H1 (cell line): ENCODE measurements at regions not wholly inside any gene's neighbourhood (a gene's known extent, or its start where the extent isn't known, plus 50 kb on each side); places are given as distances from the start of the nearest gene placed in this dataset.

Experiments
- CTCF ChIA-PET: fragments of 300-600 bp; sonication (Branson Sonifier 250); formaldehyde crosslinking; loops from one replicate; lab custom pipeline; 2021; ENCODE audit not compliant: partially characterized antibody; lab: Charles Lee
- POLR2A ChIA-PET: fragments of 300-600 bp; sonication (Branson Sonifier 250); formaldehyde crosslinking; loops from one replicate; lab custom pipeline; 2021; ENCODE audit warnings: inconsistent platforms; ENCODE audit not compliant: partially characterized antibody; lab: Charles Lee
- DNase-seq, 2 experiments: peaks; one replicate each; pipeline versions ENCODE4 v3.0.0 to v3.0.0-alpha.2; 2010 to 2022; ENCODE audit warnings: low spot score in 2 of 2, low read depth in 1 of 2, mixed read lengths in 1 of 2
- FAIRE-seq: peaks from 2 replicates; lab custom pipeline; 2011; peaks lifted over from hg19 to GRCh38; lab: Jason Lieb, UNC
- H2AFZ ChIP-seq: 2 replicates; pipeline ENCODE4 v1.8.1; 2012; ENCODE audit warnings: low read length, inconsistent platforms
- H2AK5ac ChIP-seq: 2 replicates; pipeline ENCODE4 v1.6.1; 2013; ENCODE audit warnings: low read depth, low read length
- H2BK120ac ChIP-seq: replicated peaks from 2 replicates; pipeline ENCODE3; 2013; ENCODE audit warnings: low read depth, low read length, inconsistent platforms
- H2BK12ac ChIP-seq: 2 replicates; pipeline ENCODE4 v1.6.1; 2013; ENCODE audit warnings: low read depth, low read length
- H2BK15ac ChIP-seq: 2 replicates; pipeline ENCODE4 v1.6.1; 2013; ENCODE audit warnings: low read length
- H2BK20ac ChIP-seq: 2 replicates; pipeline ENCODE4 v1.6.1; 2013; ENCODE audit warnings: low read length
- H2BK5ac ChIP-seq: 2 replicates; pipeline ENCODE4 v1.6.1; 2013; ENCODE audit warnings: low read depth, low read length
- H3K14ac ChIP-seq: 2 replicates; pipeline ENCODE4 v1.6.1; 2013; ENCODE audit warnings: inconsistent platforms; ENCODE audit not compliant: insufficient read length
- H3K18ac ChIP-seq: 2 replicates; pipeline ENCODE4 v1.6.1; 2013; ENCODE audit warnings: low read length; ENCODE audit errors: extremely low read depth
- H3K23ac ChIP-seq: 2 replicates; pipeline ENCODE4 v1.6.1; 2013; ENCODE audit warnings: inconsistent platforms; ENCODE audit not compliant: insufficient read length
- H3K23me2 ChIP-seq: 2 replicates; pipeline ENCODE4 v1.6.1; 2013; ENCODE audit warnings: low read depth, low read length
- H3K27ac ChIP-seq: 2 replicates; pipeline ENCODE4 v1.6.1; 2011; ENCODE audit warnings: low read depth, low read length, inconsistent platforms
- H3K27me3 ChIP-seq, 4 experiments: replicated peaks in 1 of 4; 1 replicate in 1 of 4; 2 replicates in 3 of 4; pipeline versions ENCODE4 v1.6.1 to v1.8.1; 2011 to 2013; ENCODE audit warnings: low read length in 3 of 4, mild to moderate bottlenecking in 3 of 4, inconsistent platforms in 2 of 4, mixed read lengths in 2 of 4, moderate library complexity in 1 of 4; ENCODE audit not compliant: control insufficient read depth in 3 of 4, insufficient read depth in 3 of 4; ENCODE audit errors: extremely low read depth in 1 of 4
- H3K36me3 ChIP-seq, 4 experiments: 2 replicates each; pipeline versions ENCODE4 v1.6.1 to v1.8.1; 2011 to 2013; ENCODE audit warnings: mild to moderate bottlenecking in 4 of 4, low read length in 3 of 4, moderate library complexity in 2 of 4, control low read depth in 1 of 4, inconsistent platforms in 1 of 4; ENCODE audit not compliant: insufficient read depth in 4 of 4, control insufficient read depth in 2 of 4
- H3K4ac ChIP-seq: replicated peaks from 2 replicates; pipeline ENCODE3; 2013; ENCODE audit warnings: low read length, low read depth, mixed read lengths, inconsistent platforms; ENCODE audit not compliant: insufficient read length
- H3K4me1 ChIP-seq, 4 experiments: replicated peaks in 1 of 4; 1 replicate in 1 of 4; 2 replicates in 3 of 4; pipeline versions ENCODE4 v1.6.1 to v1.8.1; 2011 to 2013; ENCODE audit warnings: low read length in 3 of 4, inconsistent platforms in 2 of 4, mixed read lengths in 1 of 4; ENCODE audit not compliant: insufficient read depth in 4 of 4, control insufficient read depth in 3 of 4
- H3K4me2 ChIP-seq, 2 experiments: 2 replicates each; pipeline versions ENCODE4 v1.6.1 to v1.8.1; 2011 to 2013; ENCODE audit warnings: low read depth in 2 of 2, low read length in 2 of 2, control low read depth in 1 of 2, inconsistent platforms in 1 of 2, mild to moderate bottlenecking in 1 of 2; ENCODE audit not compliant: insufficient read depth in 1 of 2
- H3K4me3 ChIP-seq, 4 experiments: fragments of 200-600, 300-600 bp in 1 of 4; sonication (generic), shearing (Covaris generic), sonication (Bioruptor Twin) in 1 of 4; 2 replicates each; pipeline versions ENCODE4 v1.5.1 to v1.8.1; 2011 to 2016; ENCODE audit warnings: low read length in 4 of 4, low read depth in 3 of 4, control low read depth in 2 of 4, inconsistent platforms in 2 of 4, mild to moderate bottlenecking in 2 of 4, mixed read lengths in 1 of 4, moderate library complexity in 1 of 4; ENCODE audit not compliant: insufficient read depth in 2 of 4; ENCODE audit errors: extremely low read depth in 1 of 4
- H3K56ac ChIP-seq: replicated peaks from 2 replicates; pipeline ENCODE3; 2013; ENCODE audit warnings: low read depth, mild to moderate bottlenecking, mixed read lengths, low read length, inconsistent platforms; ENCODE audit not compliant: insufficient read length
- H3K79me1 ChIP-seq: 2 replicates; pipeline ENCODE4 v1.6.1; 2013; ENCODE audit warnings: low read depth, low read length, control low read depth
- H3K79me2 ChIP-seq, 2 experiments: 2 replicates each; pipeline versions ENCODE4 v1.6.1 to v1.8.1; 2012 to 2013; ENCODE audit warnings: low read length in 2 of 2, mild to moderate bottlenecking in 2 of 2, inconsistent platforms in 1 of 2; ENCODE audit not compliant: insufficient read depth in 2 of 2, control insufficient read depth in 1 of 2
- H3K9ac ChIP-seq, 4 experiments: replicated peaks in 1 of 4; 1 replicate in 1 of 4; 2 replicates in 3 of 4; pipeline versions ENCODE4 v1.6.1 to v1.8.1; 2011 to 2013; ENCODE audit warnings: low read depth in 3 of 4, low read length in 3 of 4, control low read depth in 2 of 4, mild to moderate bottlenecking in 2 of 4, moderate library complexity in 2 of 4, inconsistent platforms in 1 of 4; ENCODE audit errors: extremely low read depth in 1 of 4
- H3K9me3 ChIP-seq, 2 experiments: 2 replicates each; pipeline versions ENCODE4 v1.6.1 to v1.8.1; 2012 to 2013; ENCODE audit warnings: mild to moderate bottlenecking in 2 of 2, moderate library complexity in 2 of 2, control low read depth in 1 of 2, inconsistent platforms in 1 of 2, low read depth in 1 of 2, low read length in 1 of 2, mixed read lengths in 1 of 2; ENCODE audit not compliant: insufficient read depth in 2 of 2
- H4K20me1 ChIP-seq, 2 experiments: replicated peaks in 1 of 2; 2 replicates each; pipeline versions ENCODE3 to v1.8.1; 2011 to 2013; ENCODE audit warnings: inconsistent platforms in 2 of 2, low read length in 2 of 2, mild to moderate bottlenecking in 1 of 2; ENCODE audit not compliant: insufficient read depth in 2 of 2, control insufficient read depth in 1 of 2
- H4K5ac ChIP-seq: 2 replicates; pipeline ENCODE4 v1.6.1; 2013; ENCODE audit warnings: low read length, low read depth, mixed read lengths, inconsistent platforms; ENCODE audit not compliant: insufficient read length
- H4K8ac ChIP-seq: 2 replicates; pipeline ENCODE4 v1.8.0; 2013; ENCODE audit warnings: mild to moderate bottlenecking, moderate library complexity, low read length, inconsistent platforms; ENCODE audit not compliant: insufficient read depth; ENCODE audit errors: extremely low read depth
- H4K91ac ChIP-seq: replicated peaks from 2 replicates; pipeline ENCODE3; 2013; ENCODE audit warnings: low read length, mixed read lengths, inconsistent platforms; ENCODE audit not compliant: insufficient read length
- SIRT6 ChIP-seq: IDR thresholded peaks from one replicate; pipeline ENCODE4 v1.7.1; 2012; ENCODE audit warnings: low read length, inconsistent platforms
- SUZ12 ChIP-seq: fragments of 200-600 bp; sonication (generic); IDR thresholded peaks from 2 replicates; pipeline ENCODE4 v1.6.1; 2012; ENCODE audit warnings: mild to moderate bottlenecking, inconsistent platforms, low read length, moderate library complexity, mixed read lengths
- USF2 ChIP-seq: IDR thresholded peaks from 2 replicates; pipeline ENCODE4 v1.6.1; 2011; ENCODE audit warnings: low read length, improper control_type of control experiment
- WGBS, 2 experiments: shearing (Covaris generic) in 1 of 2; methylation state at CpG; one replicate each; pipeline versions ENCODE4 v1.1.6 to v1.1.7; 2013 to 2015; ENCODE audit warnings: low lambda C conversion rate in 2 of 2, mixed read lengths in 2 of 2, inconsistent platforms in 1 of 2, low coverage in 1 of 2, missing lambda C conversion rate in 1 of 2; ENCODE audit not compliant: insufficient replicate concordance in 2 of 2, insufficient coverage in 1 of 2, insufficient read length in 1 of 2; ENCODE audit errors: extremely low coverage in 1 of 2, missing lambda C conversion rate in 1 of 2; 5-methylcytosine and 5-hydroxymethylcytosine counted together

DNA sequence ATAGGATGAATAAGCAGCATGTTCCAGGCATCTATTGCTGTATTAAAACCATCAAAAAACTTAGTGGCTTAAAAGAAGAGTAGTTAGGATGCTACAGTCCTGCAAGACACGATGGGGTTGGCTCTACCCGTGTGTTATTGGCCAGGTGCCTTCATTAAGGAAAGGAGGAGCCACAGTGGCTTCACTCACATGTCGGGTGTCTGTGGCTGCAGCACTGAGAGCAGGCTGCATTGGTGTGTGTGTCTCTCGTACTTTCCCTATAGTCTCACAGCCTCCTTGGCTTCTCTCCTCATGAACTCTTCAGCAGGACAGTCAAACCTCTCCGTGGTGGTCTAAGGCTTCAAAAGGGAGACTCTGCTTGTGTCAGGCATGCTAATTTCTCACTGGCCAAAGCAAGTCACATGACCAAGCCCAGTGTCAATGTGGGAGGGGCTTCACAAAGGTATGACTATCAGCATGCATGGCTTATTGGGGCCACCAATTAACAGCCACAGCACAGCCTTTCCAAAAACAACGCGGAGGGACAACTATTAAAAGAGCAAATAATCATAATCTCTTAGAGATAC is 402.8 kb downstream of the KIF16B start:
- H2BK20ac ChIP-seq, result no peak overlapping the region
- no peak overlapping the region for H3K4me2 ChIP-seq
- CTCF ChIA-PET, result no interaction called here
- H4K5ac ChIP-seq, result no peak overlapping the region
- TF ChIP-seq SIRT6 (no peak), USF2 (0 out of 2 replicates have a peak, but pooled peaks have one; percentile 32), SUZ12 (no peak)
- FAIRE-seq (no peak), DNase-seq (no peak)
- no peaks in the 10 kb centered on the region for H4K20me1 ChIP-seq
- H3K18ac ChIP-seq, result no peak overlapping the region
- no peaks in the 10 kb centered on the region for H3K79me1 ChIP-seq
- POLR2A ChIA-PET, result no interaction called here
- H3K79me2 ChIP-seq, result no peaks in the 10 kb centered on the region
- no peak overlapping the region for H2BK120ac ChIP-seq
- H3K4me1 ChIP-seq, result no peaks in the 10 kb centered on the region
- H3K14ac ChIP-seq, result no peak overlapping the region
- no peaks in the 10 kb centered on the region for H3K27me3 ChIP-seq
- H2BK12ac ChIP-seq, result no peak overlapping the region
- no peak overlapping the region for H3K9ac ChIP-seq
- H3K4me3 ChIP-seq, result no peak overlapping the region
- no peak overlapping the region for H4K8ac ChIP-seq
- no peak overlapping the region for H2AK5ac ChIP-seq
- no peak overlapping the region for H2BK15ac ChIP-seq
- H3K23me2 ChIP-seq, result no peaks in the 10 kb centered on the region
- H2BK5ac ChIP-seq, result no peak overlapping the region
- no peak overlapping the region for H3K56ac ChIP-seq
- WGBS, 2 experiments, result 77% methylated on average over 7 of the region's 7 CpGs; no CpG with 5 or more reads in 1 of the 2 experiments
- no peak overlapping the region for H4K91ac ChIP-seq
- H3K23ac ChIP-seq, result no peak overlapping the region
- H3K27ac ChIP-seq, result no peak overlapping the region
- H2AFZ ChIP-seq, result peak overlapping the region; percentile 72; the same call in 1 of the 2 replicates
- H3K4ac ChIP-seq, result no peak overlapping the region
- no peaks in the 10 kb centered on the region for H3K36me3 ChIP-seq
- no peaks in the 10 kb centered on the region for H3K9me3 ChIP-seq
